ENCODE measurements at regions not wholly inside any gene's neighbourhood (a gene's known extent, or its start where the extent isn't known, plus 50 kb on each side); places are given as distances from the start of the nearest gene placed in this dataset.
"Not testable (repeated sequence)": the region's sequence is repeated elsewhere in the genome, so short reads cannot be mapped to it uniquely, and the experiment has no call there.

DNA sequence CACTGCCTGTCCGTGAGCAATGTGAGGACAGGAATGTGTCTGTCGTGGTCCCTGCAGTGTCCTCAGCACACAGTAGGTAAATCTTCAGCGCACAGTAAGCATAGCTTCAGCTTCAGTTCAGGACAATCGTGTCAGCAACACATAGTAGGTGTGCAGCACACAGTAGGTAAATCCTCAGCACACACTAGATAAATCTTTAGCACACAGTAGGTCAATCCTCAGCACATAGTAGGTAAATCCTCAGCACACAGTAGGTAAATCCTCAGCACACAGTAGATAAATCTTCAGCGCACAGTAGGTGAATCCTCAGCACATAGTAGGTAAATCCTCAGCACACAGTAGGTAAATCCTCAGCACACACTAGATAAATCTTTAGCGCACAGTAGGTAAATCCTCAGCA lies 102.4 kb downstream of the MICALL2 start:
- H3K4me1 Mint-ChIP-seq, H3K27me3 Mint-ChIP-seq: not testable (repeated sequence)

DNA sequence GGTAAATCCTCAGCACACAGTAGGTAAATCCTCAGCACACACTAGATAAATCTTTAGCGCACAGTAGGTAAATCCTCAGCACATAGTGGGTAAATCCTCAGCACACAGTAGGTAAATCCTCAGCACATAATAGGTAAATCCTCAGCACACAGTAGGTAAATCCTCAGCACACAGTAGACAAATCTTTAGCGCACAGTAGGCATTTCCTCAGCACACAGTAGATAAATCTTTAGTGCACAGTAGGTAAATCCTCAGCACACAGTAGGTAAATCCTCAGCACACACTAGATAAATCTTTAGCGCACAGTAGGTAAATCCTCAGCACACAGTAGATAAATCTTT lies 102.0 kb downstream of the MICALL2 start:
- not testable (repeated sequence) for H3K27ac Mint-ChIP-seq, H3K27me3 Mint-ChIP-seq, H3K4me3 Mint-ChIP-seq, H3K36me3 Mint-ChIP-seq, H3K9me3 Mint-ChIP-seq, H3K4me1 Mint-ChIP-seq

More for the DNA sequence above, 102.4 kb downstream of the MICALL2 start:
- not testable (repeated sequence) for H3K36me3 Mint-ChIP-seq, H3K9me3 Mint-ChIP-seq, H3K4me3 Mint-ChIP-seq, H3K27ac Mint-ChIP-seq

DNA sequence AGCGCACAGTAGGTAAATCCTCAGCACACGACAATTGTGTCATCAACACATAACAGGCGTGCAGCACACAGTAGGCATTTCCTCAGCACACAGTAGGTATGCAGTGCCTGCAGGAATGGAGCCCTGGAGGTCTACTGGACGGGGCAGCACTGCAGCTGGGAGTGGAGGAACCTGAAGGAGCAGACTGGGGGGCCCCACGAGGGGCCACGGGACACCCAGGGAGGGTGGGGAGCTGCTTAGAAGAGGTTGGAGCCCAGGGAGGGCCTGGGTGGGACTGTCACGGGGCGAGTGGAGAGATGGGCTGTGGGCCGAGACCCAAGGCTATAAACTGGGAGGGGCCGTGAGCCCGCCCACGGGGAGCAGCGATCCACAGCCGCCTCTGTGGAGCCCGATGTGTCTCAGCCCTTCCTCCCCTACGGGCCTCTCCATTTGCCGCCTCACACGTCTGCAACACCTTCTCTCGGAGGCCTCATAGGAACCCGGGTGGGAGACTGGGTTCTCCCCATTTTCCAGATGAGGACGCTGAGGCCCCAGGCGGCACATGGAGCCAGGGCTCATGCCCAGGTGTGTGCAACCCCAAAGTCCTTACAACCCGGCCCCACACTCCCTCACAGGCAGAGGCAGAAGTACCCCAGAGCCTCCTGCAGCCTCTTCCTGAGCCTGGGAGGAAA lies 101.5 kb downstream of the MICALL2 start:
- no peak overlapping the region for H3K4me3 Mint-ChIP-seq
- no peak overlapping the region for H3K27ac Mint-ChIP-seq
- H3K4me1 Mint-ChIP-seq, result no peaks in the 10 kb centered on the region
- H3K27me3 Mint-ChIP-seq, result peaks cover 5% of the 10 kb centered on the region
- no peaks in the 10 kb centered on the region for H3K9me3 Mint-ChIP-seq
- H3K36me3 Mint-ChIP-seq, result no peaks in the 10 kb centered on the region

DNA sequence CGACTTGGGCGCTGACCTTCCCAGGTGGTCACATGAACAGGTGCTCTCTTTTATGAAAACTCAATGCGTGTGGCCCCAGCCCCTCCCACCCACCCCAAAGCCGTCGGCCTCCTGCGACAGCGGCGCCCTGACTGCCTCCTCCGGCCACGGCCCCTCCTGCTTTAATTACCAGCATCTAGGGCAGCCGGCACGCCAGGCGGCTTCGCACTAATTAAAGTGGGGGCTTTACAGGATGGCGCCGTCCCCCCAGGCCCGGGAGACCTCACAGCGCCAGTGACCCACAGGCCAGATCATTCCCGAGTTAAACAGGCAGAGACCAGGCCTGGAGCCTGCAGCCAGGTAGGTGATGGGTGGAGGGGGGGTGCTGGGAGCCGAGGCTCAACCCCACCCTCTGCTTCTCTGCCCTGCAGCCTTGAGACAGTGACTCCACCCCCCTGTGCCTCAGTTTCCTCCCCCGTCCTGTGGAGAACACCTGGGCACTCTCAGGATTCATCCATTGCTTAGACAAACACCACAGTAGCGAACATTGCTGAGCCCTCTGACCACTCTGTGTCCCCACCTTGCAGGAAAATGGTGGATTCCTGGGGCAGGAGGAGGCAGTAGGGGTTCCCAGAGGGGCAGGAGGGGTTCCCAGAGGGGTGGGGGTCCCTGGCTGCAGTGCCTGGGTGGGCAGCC lies 100.8 kb downstream of the MICALL2 start:
- Mint-ChIP-seq H3K27ac (no peak overlapping the region), H3K4me3 (no peak overlapping the region), H3K27me3 (peaks cover 5% of the 10 kb centered on the region), H3K9me3 (no peaks in the 10 kb centered on the region), H3K36me3 (no peaks in the 10 kb centered on the region), H3K4me1 (no peaks in the 10 kb centered on the region)

DNA sequence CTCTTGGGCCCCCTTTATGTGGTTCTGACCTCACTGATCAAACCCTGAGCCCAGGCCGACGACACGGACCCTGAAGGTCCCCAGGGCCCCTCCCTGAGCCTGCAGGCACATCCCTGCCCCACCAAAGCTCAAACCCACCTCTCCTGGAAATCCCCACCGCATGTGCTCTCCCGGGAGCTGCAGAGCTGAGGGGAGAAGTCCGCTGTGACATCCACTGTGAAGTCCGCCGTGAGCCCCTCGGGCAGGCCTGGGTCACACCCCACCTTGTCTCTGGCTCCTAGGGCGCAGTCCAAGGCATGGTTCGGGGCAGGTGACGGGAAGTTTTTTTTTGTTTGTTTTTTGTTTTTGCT lies 100.2 kb downstream of the MICALL2 start:
- no peak overlapping the region for H3K4me3 Mint-ChIP-seq
- H3K9me3 Mint-ChIP-seq, result no peaks in the 10 kb centered on the region
- no peak overlapping the region for H3K27ac Mint-ChIP-seq
- H3K27me3 Mint-ChIP-seq, result peaks cover 4% of the 10 kb centered on the region
- no peaks in the 10 kb centered on the region for H3K4me1 Mint-ChIP-seq
- H3K36me3 Mint-ChIP-seq, result no peaks in the 10 kb centered on the region

DNA sequence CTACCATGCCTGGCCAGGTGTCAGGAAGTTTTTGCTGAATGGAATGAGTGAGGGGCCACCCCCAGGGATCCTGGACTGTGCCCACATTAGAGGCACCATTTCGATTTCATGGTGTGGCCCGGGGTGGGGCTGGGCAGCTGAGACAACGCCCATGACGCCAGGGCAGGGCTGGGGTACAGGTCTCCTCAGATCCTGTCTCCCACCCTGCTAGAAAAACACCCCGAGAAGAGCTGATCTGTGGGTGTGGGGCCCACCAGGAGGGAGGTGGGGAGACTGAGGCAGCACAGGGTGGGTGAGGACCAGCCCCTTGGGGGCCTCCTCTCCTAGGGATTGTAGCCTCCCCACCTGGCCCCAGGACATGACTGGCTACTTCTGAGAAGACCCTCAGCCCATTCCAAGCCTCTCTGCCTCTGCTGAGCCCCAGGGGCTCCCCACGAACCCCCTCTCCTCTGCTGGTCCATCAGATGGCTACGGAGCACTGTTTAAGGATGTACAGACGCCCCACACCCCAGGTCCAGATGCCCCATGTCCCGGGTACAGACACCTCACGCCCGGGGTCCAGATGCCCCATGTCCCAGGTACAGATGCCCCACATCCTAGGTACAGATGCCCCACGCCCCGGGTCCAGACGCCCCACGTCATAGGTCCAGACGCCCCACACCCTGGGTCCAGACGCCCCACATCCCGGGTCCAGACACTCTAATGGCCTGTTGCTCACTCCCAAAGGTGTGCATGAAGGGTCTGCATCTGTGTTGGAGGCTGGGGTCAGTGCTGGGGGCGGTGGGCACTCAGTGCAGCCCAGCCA lies 99.4 kb downstream of the MICALL2 start:
- Mint-ChIP-seq H3K9me3 (no peaks in the 10 kb centered on the region), H3K27me3 (peaks cover 5% of the 10 kb centered on the region), H3K36me3 (no peaks in the 10 kb centered on the region), H3K27ac (no peak overlapping the region), H3K4me3 (no peak overlapping the region), H3K4me1 (no peaks in the 10 kb centered on the region)

DNA sequence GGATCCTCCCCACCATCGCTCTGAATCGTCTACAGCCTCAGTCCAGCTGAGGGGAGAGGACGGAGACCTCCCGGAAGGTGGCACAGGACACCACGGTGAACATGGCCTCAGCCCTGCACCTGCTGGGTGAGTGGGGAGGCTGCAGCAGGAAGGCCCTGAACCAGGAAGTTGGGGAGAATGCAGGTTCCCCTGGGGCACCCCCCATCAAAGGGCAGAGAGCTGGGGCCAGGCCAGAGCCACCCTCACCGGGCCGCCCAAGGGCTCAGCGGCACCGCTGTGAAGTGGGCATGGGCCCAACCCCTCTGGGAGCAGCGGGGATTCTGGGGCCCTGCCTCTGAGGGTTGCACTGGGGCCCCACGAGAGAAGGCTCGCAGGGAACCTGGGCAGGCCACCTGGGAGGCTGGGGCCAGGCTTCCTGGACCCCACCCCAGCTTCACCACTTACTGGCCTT lies 98.7 kb downstream of the MICALL2 start:
- H3K27me3 Mint-ChIP-seq, result peaks cover 6% of the 10 kb centered on the region
- no peak overlapping the region for H3K4me3 Mint-ChIP-seq
- no peaks in the 10 kb centered on the region for H3K36me3 Mint-ChIP-seq
- H3K9me3 Mint-ChIP-seq, result no peaks in the 10 kb centered on the region
- H3K4me1 Mint-ChIP-seq, result no peaks in the 10 kb centered on the region
- no peak overlapping the region for H3K27ac Mint-ChIP-seq

DNA sequence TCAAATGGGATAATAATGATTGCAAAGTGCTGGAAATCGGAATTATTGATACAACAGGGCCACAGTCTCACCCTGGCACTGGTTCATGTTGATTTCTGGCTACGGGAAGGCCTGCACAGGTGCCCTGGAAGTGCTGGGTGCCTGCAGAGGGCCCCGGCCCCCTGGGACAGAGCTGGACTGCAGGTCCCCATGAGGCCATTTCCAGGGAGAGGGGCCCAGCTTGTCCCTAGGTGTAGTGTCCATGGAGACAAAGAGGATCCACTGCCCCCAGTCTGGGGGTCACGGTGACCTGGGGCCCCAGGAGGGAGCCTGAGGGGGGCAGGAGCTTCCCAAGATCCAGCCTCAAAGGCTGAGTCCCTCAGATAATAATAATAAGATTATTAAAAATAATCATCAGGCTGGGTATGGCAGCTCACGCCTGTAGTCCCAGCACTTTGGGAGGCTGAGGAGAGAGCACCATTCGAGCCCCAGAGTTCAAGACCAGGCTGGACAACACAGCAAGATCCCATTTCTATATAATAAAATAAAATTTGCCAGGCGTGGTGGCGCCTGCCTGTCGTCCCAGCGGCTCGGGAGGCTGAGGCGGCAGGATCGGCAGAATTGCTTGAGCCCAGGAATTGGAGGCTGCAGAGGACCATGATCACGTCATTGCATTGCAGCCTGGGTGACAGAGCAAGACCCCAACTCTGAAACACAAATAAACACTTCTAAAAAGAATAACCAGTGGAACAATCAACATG lies 98.1 kb downstream of the MICALL2 start:
- H3K27ac Mint-ChIP-seq, result no peak overlapping the region

DNA sequence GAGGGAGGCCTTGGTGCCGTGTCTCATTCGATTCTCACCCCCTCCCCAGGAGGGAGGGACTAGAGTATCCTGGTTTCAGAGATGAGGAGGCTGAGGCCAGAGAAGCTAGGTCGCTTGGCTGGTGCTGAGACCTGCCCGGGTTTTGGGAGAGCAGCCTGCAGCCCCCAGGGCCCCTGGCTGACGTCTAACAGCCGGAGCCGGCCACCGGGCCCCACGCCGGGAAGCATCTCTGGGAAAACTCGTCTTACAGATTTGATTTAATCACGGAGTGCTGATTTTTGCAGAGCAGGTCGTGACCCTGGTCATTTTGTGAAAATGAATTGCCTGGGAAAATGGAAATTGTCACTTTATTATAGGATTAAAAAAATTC lies 97.5 kb downstream of the MICALL2 start:
- Mint-ChIP-seq H3K4me1 (no peaks in the 10 kb centered on the region), H3K4me3 (no peak overlapping the region), H3K27ac (no peak overlapping the region), H3K36me3 (no peaks in the 10 kb centered on the region), H3K27me3 (peaks cover 11% of the 10 kb centered on the region), H3K9me3 (no peaks in the 10 kb centered on the region)

More for the DNA sequence above, 98.1 kb downstream of the MICALL2 start:
- no peaks in the 10 kb centered on the region for H3K4me1 Mint-ChIP-seq
- H3K9me3 Mint-ChIP-seq, result no peaks in the 10 kb centered on the region
- H3K4me3 Mint-ChIP-seq, result no peak overlapping the region
- no peaks in the 10 kb centered on the region for H3K36me3 Mint-ChIP-seq
- H3K27me3 Mint-ChIP-seq, result peaks cover 8% of the 10 kb centered on the region

DNA sequence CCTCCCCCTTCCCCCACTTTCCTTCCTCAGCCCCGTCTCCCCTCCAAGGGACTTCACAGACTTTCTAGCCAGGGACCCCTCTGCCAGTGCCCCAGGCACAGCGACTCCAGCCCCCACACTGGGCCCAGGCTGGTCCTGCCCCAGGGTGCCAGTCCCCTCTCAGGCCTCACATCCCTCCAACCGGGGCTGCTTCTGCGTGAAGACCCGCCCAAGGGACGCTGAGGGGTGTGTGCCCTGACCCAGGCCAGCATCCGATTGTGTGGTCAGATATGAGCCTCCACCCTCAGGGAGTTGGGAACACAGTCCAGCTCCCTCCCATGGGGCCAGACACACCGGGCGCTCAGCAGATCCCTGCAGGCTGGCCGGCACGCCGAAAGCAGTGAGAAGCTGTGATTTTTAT lies 97.0 kb downstream of the MICALL2 start:
- Mint-ChIP-seq H3K36me3 (no peaks in the 10 kb centered on the region), H3K4me1 (no peaks in the 10 kb centered on the region), H3K27me3 (peaks cover 14% of the 10 kb centered on the region), H3K27ac (no peak overlapping the region), H3K9me3 (no peaks in the 10 kb centered on the region), H3K4me3 (no peak overlapping the region)

DNA sequence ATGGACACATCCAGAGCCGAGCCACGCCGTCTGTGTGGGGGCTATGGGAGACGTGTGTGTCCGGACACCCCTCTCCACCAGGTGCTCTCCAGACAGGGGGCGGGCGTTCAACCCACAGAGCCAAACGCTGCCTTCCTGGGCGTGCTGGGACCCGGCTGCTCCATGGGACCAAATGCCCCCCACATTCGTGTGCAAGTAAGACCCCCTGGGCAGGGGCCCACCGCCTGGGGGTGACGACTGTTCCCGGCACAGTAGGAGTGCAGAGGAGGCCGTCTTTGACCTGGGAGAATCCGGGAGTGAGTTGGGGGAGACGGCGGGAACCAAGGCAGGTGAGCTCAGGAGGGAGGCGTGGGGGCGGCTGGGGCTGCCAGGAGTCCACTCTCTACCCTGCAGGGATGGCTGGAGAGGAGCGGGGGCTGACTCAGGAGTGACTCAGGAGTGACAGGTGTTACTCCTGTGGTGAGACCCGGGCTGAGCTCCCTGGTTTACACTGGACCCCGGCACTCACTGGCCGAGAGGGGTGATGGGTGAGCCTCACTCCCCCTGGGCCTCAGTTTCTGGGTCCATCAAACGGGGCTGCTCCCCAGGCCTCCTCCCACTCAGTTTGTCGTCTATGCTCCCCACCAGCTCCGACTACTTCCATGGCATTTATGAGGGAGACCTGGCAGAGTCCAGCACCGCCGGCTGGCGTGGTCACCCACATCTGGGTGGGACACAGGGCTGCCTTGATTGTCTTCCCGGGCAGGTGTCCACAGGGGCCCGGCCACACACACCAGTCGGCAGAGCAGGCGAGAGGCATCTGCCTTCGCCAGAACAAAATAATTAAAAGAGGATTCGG lies 95.0 kb downstream of the MICALL2 start:
- H3K9me3 Mint-ChIP-seq, result no peaks in the 10 kb centered on the region
- no peaks in the 10 kb centered on the region for H3K4me1 Mint-ChIP-seq
- no peak overlapping the region for H3K27ac Mint-ChIP-seq
- peaks cover 23% of the 10 kb centered on the region for H3K27me3 Mint-ChIP-seq
- H3K4me3 Mint-ChIP-seq, result no peak overlapping the region
- no peaks in the 10 kb centered on the region for H3K36me3 Mint-ChIP-seq

DNA sequence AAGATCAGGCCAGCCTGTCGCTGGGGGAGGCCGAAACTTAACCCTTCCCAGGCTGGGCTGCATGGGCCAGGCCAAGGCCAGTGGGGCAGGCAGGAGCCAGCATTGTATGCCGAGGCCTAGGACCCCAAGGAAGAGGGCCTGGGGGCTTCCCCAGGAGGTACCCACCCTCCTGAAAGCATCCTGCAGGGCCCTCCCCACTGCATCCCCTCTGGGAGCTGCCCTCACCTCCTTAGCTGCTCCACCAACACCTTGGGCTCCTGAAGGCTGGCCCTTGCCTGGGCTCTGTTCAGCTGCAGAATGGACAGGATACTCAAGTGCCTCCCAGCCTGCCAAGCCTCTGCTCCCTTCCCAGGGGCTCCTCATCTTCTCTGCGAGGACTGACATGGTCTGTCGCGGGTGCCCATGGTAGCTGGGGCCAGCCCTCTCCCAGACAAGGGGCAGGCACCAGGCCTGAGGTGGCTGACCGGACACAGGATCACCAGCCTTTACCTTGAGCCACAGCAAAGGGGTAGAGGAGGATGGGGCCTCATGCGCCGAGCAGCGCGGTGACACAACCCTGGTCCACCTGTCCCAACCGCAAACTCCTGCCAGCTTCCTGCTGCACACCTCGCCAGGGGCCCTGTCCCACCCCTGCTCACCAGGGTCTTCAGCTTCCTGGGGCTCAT lies 94.2 kb downstream of the MICALL2 start:
- Mint-ChIP-seq H3K4me1 (no peaks in the 10 kb centered on the region), H3K36me3 (no peaks in the 10 kb centered on the region), H3K27ac (no peak overlapping the region), H3K9me3 (no peaks in the 10 kb centered on the region), H3K27me3 (peaks cover 24% of the 10 kb centered on the region), H3K4me3 (no peak overlapping the region)

DNA sequence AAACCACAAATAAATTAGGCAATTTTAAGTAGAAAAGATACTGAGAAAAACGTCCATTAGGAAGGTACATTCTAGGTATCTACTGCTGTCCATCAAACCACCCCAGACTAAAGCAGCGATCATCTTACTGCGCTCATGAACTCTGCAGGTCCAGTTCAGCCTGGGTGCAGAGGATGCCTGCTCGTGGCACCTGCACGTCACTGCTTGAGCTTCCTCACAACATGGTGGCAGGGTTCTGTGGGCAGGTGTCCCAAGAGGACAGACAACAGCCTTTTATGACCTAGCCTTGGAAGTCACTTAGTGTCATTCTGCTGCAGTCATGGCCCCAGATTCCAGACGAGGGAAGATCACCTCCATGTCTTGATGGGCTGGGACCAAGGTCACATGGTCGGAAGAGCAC lies 93.4 kb downstream of the MICALL2 start:
- Mint-ChIP-seq H3K4me1 (no peaks in the 10 kb centered on the region), H3K27me3 (peaks cover 25% of the 10 kb centered on the region), H3K4me3 (no peak overlapping the region)

DNA sequence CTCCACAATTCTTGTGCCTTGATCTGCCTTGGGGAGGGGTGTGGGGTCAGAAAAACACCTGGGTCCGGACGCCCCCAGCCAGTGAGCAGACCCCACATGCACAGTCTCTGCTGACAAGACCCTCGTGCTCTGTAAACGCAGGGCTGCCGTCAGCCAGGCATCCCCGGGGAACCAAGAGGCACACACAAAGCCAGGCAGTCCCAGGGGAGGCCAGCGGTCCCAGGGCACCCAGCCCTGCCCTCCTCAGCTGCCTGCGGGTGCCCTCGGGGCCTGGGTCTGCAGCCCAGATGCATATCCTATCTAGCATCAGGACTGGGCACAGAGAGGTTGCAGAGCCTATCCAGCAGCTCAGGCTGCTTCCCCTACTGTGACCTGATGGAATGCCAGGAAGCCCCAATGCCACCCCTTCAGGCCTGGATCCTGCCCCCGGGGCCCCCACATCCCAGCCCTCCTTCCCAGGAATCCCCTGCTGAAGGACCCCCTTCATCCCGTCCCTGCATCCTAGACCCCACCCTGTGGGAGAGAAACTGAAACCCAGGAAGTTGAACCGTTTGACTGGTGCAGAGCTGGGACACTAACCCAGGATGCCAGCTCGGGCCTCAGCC lies 92.4 kb downstream of the MICALL2 start:
- Mint-ChIP-seq H3K9me3 (no peaks in the 10 kb centered on the region), H3K4me1 (no peaks in the 10 kb centered on the region), H3K27me3 (peaks cover 26% of the 10 kb centered on the region), H3K27ac (no peak overlapping the region), H3K36me3 (no peaks in the 10 kb centered on the region), H3K4me3 (no peak overlapping the region)

More for the DNA sequence above, 93.4 kb downstream of the MICALL2 start:
- Mint-ChIP-seq H3K9me3 (no peaks in the 10 kb centered on the region), H3K27ac (no peak overlapping the region), H3K36me3 (no peaks in the 10 kb centered on the region)
